NT2/D1 (cell line): ENCODE measurements at regions not wholly inside any gene's neighbourhood (a gene's known extent, or its start where the extent isn't known, plus 50 kb on each side); places are given as distances from the start of the nearest gene placed in this dataset.

Source experiments
- SUZ12 ChIP-seq: IDR thresholded peaks from 2 replicates; pipeline ENCODE4 v1.6.1; 2011; ENCODE audit not compliant: insufficient read length, insufficient read depth; ENCODE audit errors: extremely low read depth
- YY1 ChIP-seq: IDR thresholded peaks from 2 replicates; pipeline ENCODE4 v1.6.1; 2011; ENCODE audit not compliant: insufficient read length, insufficient read depth
- ZNF274 ChIP-seq: IDR thresholded peaks from 2 replicates; pipeline ENCODE4 v1.6.1; 2011; ENCODE audit warnings: mild to moderate bottlenecking, low read depth, low read length

- no peak for TF ChIP-seq YY1
- no peak for TF ChIP-seq SUZ12
- TF ChIP-seq ZNF274: no peak
These were observed 292.4 kb downstream of the ZWINT start for GRCh38 chr10:56068473-56069263.
